DMS79 treated with DMSO at 0.1 percent for 48 hours (cell line): ENCODE measurements at regions not wholly inside any gene's neighbourhood (a gene's known extent, or its start where the extent isn't known, plus 50 kb on each side); places are given as distances from the start of the nearest gene placed in this dataset.
"Not testable (repeated sequence)": the region's sequence is repeated elsewhere in the genome, so short reads cannot be mapped to it uniquely, and the experiment has no call there.

Source experiments
- DNase-seq: peaks from one replicate; lab custom pipeline; 2025; lab: John Stamatoyannopoulos, UW

DNA sequence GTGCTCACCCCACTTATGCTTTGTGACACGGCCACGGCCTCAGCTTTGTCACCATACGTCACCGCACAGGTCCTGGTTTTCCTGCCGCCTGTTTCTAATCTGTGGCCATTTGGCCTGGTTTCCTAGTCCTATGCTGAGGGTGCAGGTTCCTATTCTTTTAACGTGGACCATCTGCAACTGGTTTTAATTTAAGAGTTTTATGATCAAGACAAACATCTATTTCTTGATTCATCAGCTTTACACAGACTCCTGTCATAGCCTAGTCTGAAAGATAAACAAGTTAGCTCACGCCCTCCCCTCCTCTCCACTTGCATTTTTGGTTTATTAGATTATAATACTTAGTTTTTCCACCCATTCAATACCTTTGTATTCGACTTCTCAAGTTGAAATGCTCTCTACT, 97.5 kb upstream of the RPS6KA2 start:
- DNase-seq, result no peak

GRCh38 chr6:166722785-166723184, 95.7 kb upstream of the RPS6KA2 start:
- DNase-seq, result no peak

GRCh38 chr6:166721576-166721975, 94.5 kb upstream of the RPS6KA2 start:
- DNase-seq, result no peak

GRCh38 chr6:166720856-166721255, 93.8 kb upstream of the RPS6KA2 start:
- DNase-seq, result no peak

DNA sequence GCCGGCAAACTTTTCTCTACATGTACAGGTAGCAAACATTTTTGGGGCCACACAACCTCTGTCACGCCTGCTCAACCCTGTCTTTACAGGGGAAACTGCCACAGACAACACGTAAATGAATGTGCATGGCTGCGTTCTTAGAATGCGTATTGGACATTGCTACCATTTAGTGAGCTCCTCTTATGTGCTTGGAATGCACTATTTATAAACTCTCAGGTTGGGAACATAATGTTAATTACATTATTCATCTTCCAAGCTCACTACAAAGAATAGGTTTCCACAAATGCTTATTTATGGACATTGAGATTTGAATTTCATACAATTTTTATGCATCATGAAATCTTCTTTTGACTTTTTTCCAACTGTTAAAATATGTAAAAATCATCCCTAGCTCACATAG, 92.0 kb upstream of the RPS6KA2 start:
- no peak for DNase-seq

DNA sequence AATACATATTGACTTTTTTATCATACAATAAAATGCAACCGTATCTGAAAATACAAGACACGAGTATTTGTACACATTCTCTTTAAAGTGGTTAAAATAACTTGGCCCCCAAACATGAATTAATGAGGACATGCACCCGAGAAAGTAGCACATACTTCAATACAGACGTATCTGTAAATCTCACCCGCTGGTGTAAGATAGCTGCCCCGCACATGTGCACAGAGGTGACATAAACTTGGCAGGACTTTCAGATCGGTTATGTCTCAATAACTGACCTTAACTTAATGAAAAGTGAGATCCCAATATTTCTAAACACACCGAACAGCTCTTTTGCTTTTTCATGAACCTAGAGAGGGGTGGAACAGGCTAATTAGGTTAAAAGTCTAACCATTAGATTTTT, 91.5 kb upstream of the RPS6KA2 start:
- no peak for DNase-seq

- no peak for DNase-seq
Measured at GRCh38 chr6:166716910-166717617, 90.0 kb upstream of the RPS6KA2 start.

DNA sequence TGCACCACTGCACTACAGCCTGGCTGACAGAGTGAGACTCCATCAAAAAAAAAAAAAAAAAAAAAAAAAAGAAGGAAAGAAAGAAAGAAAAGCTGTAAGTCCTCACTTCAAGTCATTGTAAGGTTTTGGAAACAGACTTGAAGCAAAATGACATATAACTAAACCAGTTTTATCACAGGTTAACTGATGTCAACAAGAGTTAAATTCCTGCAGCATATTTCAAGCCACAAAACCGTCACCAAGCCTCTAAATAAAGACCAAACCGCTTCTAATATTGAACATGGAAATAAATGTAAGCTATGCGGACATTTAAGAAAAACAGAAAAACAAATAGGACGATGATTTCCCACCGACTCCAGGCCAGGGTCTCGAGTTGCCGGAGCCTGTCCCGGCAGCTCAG, 88.9 kb upstream of the RPS6KA2 start:
- DNase-seq, result no peak

GRCh38 chr6:166715065-166715464, 88.0 kb upstream of the RPS6KA2 start:
- DNase-seq, result peak; percentile 41

- DNase-seq, result no peak
Measured at GRCh38 chr6:166714581-166714980, 87.5 kb upstream of the RPS6KA2 start.

- no peak for DNase-seq
Measured at GRCh38 chr6:166714187-166714510, 87.1 kb upstream of the RPS6KA2 start.

DNA sequence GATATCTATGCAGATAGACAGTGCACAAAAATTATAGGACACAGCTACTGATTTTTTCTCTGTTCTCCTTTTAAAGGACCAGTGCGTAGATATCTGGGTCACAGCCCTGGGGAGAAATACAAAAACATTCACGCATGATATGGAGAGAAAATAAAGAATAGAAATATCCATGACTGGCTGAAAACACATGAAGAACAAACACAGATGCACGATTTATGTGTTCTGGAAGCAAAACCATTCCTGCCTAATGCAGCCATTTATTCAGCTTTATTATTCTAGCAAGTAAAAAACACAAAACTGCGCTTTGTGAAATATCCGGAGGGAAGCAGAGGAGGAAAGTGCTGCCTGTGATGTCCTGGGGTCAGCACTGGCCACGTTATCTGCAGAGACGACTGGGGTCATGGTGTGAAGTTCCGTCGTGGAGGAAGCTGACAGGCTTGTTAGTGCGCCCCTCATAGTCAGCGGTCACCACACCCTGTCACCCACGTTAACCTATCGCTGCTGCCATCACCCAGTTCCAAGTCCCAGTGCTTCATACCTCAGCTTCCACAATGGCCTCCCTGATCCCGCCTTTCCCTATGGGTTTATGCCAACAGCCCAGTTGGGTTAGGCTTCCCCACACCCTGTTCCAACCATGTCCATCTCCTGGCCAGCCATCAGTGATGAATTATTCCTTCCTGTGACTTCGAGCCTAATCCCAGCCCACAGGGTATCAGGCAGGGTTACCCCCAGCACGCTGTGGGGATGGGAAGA, 86.6 kb upstream of the RPS6KA2 start:
- no peak for DNase-seq

GRCh38 chr6:166712286-166713228, 85.5 kb upstream of the RPS6KA2 start:
- no peak for DNase-seq

DNA sequence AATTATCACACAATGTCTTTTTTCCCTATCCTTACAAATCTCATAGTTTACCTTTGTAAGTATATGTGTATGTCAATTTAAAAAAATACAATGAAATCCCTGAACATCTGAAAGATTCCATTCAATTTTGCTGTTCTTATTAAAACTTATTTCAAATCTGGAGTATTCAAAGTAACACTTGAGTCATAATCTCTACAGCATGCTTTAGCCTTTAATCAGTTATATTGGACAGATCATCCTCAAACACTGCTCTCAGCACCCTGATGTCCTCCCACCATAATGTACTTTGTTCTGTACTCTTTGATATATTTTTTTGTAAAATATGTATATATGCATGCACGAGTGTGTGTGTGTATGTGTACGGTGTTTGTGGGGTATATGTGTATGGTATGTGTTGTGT, 83.0 kb upstream of the RPS6KA2 start:
- no peak for DNase-seq

DNA sequence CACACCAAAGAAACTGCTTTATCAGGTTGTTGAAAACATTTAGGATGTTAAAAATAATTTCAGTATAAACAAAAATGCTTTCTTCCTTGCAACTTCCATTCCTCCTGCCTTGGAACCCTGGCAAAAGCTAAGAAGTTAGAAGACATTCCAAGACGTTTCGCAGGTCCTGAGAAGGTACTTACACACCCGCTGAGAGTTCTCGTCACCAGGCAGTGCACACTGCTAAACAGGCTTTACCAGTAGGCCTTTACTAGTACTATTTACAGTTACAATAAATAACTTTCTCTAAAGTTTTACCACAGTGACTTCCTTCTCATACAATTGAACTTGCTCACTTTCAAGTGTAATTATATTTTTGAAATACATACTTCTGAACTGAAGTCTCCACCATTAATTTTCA, 81.4 kb upstream of the RPS6KA2 start:
- peak; percentile 25 for DNase-seq

GRCh38 chr6:166707045-166707444, 80.0 kb upstream of the RPS6KA2 start:
- no peak for DNase-seq

- DNase-seq, result no peak
Measured at GRCh38 chr6:166705069-166705468, 78.0 kb upstream of the RPS6KA2 start.

GRCh38 chr6:166704171-166704570, 77.1 kb upstream of the RPS6KA2 start:
- no peak for DNase-seq

- no peak for DNase-seq
Measured at GRCh38 chr6:166703149-166703710, 76.2 kb upstream of the RPS6KA2 start.

- not testable (repeated sequence) for DNase-seq
Measured at GRCh38 chr6:166701424-166701823, 74.4 kb upstream of the RPS6KA2 start.

DNA sequence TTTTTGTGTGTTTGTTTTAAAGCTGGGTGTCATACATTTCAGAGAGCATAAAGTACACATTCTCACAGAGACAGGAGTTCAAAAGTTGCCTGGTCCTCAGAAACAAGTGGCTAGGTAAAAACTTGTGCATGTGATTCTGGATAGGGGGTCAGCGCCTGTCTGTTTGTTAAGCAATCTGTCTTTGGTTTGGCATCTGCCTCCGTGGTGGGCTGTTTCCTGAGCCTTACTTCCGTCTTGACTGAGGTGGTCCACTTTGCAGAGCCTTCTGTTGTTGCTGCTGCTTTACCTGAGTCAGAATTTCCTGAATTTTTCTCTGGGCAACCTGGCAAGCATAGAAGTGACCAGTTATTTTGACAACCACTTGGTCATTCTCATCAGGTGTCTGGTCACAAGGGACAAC, 73.8 kb upstream of the RPS6KA2 start:
- not testable (repeated sequence) for DNase-seq

- DNase-seq, result no peak
Measured at GRCh38 chr6:166697113-166697512, 70.1 kb upstream of the RPS6KA2 start.
